Peyer's patch (tissue), 4 donors: ENCODE measurements at regions not wholly inside any gene's neighbourhood (a gene's known extent, or its start where the extent isn't known, plus 50 kb on each side); places are given as distances from the start of the nearest gene placed in this dataset.

Experiments
- DNase-seq, 3 donors: peaks; one replicate each; pipeline ENCODE4 v3.0.0-alpha.2; 2017 to 2019
- H3K27ac ChIP-seq, 4 donors: fragments of 200-600 bp; sonication (generic); one replicate each; pipeline ENCODE4 v1.5.1; 2016 to 2019
- H3K27me3 ChIP-seq, 2 donors: fragments of 200-600 bp; sonication (generic); one replicate each; pipeline ENCODE4 v1.5.1; 2019
- H3K36me3 ChIP-seq, 3 donors: fragments of 200-600 bp; sonication (generic); one replicate each; pipeline ENCODE4 v1.5.1; 2016 to 2019
- H3K4me1 ChIP-seq, 4 donors: fragments of 200-600 bp; sonication (generic); one replicate each; pipeline ENCODE4 v1.5.1; 2016 to 2019
- H3K4me3 ChIP-seq, 4 donors: fragments of 200-600 bp; sonication (generic); 1 replicate in 3 of 4; 2 replicates in 1 of 4; pipeline ENCODE4 v1.5.1; 2016 to 2019; ENCODE audit warnings: mild to moderate bottlenecking in 1 of 4
- H3K9me3 ChIP-seq, 4 donors: fragments of 200-600 bp; sonication (generic); one replicate each; pipeline ENCODE4 v1.5.1; 2016 to 2019; ENCODE audit warnings: mild to moderate bottlenecking in 1 of 4
- CTCF ChIP-seq, 6 experiments: fragments of 450-650 bp in 4 of 6; fragments of 200-600 bp in 2 of 6; sonication (generic) in 1 of 6; IDR thresholded peaks; one replicate each; pipeline ENCODE4 v1.5.1; 2017 to 2019; ENCODE audit warnings: antibody characterized with exemption in 6 of 6, mild to moderate bottlenecking in 3 of 6, moderate library complexity in 1 of 6
- POLR2A ChIP-seq, 2 donors: fragments of 450-650 bp; IDR thresholded peaks; one replicate each; pipeline ENCODE4 v1.5.1; 2017; ENCODE audit warnings: antibody characterized with exemption in 2 of 2, mild to moderate bottlenecking in 2 of 2, moderate library complexity in 2 of 2

- H3K4me3 ChIP-seq, result no peak overlapping the region
- TF ChIP-seq CTCF (IDR thresholded peaks at IDR 0.05) (no peak), POLR2A (IDR thresholded peaks at IDR 0.05) (no peak)
- no peaks in the 10 kb centered on the region for H3K36me3 ChIP-seq
- DNase-seq, result no peak
- no peaks in the 10 kb centered on the region for H3K9me3 ChIP-seq
- no peak overlapping the region for H3K27ac ChIP-seq
- H3K4me1 ChIP-seq, result no peaks in the 10 kb centered on the region
- no peaks in the 10 kb centered on the region for H3K27me3 ChIP-seq
These were observed 85.2 kb upstream of the PCDH8 start for GRCh38 chr13:52933547-52934210.

GRCh38 chr13:52933099-52933498 is 84.7 kb upstream of the PCDH8 start:
- no peaks in the 10 kb centered on the region for H3K9me3 ChIP-seq
- no peaks in the 10 kb centered on the region for H3K27me3 ChIP-seq
- H3K36me3 ChIP-seq, result no peaks in the 10 kb centered on the region
- DNase-seq, result no peak
- H3K4me1 ChIP-seq, result no peaks in the 10 kb centered on the region
- H3K27ac ChIP-seq, result no peak overlapping the region
- TF ChIP-seq POLR2A (IDR thresholded peaks at IDR 0.05) (no peak), CTCF (IDR thresholded peaks at IDR 0.05) (no peak)
- no peak overlapping the region for H3K4me3 ChIP-seq

GRCh38 chr13:52932649-52933048 is 84.2 kb upstream of the PCDH8 start:
- Histone ChIP-seq H3K4me3 (no peak overlapping the region), H3K27me3 (no peaks in the 10 kb centered on the region), H3K4me1 (no peaks in the 10 kb centered on the region), H3K36me3 (no peaks in the 10 kb centered on the region), H3K27ac (no peak overlapping the region), H3K9me3 (no peaks in the 10 kb centered on the region)
- TF ChIP-seq POLR2A (IDR thresholded peaks at IDR 0.05) (no peak), CTCF (IDR thresholded peaks at IDR 0.05) (no peak)
- DNase-seq, result no peak

GRCh38 chr13:52931539-52932431 is 83.3 kb upstream of the PCDH8 start:
- Histone ChIP-seq H3K9me3 (no peaks in the 10 kb centered on the region), H3K27ac (no peak overlapping the region), H3K36me3 (no peaks in the 10 kb centered on the region)

GRCh38 chr13:52931131-52931530 is 82.7 kb upstream of the PCDH8 start:
- H3K36me3 ChIP-seq, result no peaks in the 10 kb centered on the region
- TF ChIP-seq POLR2A (IDR thresholded peaks at IDR 0.05) (no peak), CTCF (IDR thresholded peaks at IDR 0.05) (no peak)
- no peak overlapping the region for H3K4me3 ChIP-seq
- H3K4me1 ChIP-seq, result no peaks in the 10 kb centered on the region
- no peak for DNase-seq
- H3K27ac ChIP-seq, result no peak overlapping the region
- H3K27me3 ChIP-seq, result no peaks in the 10 kb centered on the region
- no peaks in the 10 kb centered on the region for H3K9me3 ChIP-seq

More at GRCh38 chr13:52931539-52932431, 83.3 kb upstream of the PCDH8 start:
- Histone ChIP-seq H3K4me1 (no peaks in the 10 kb centered on the region), H3K4me3 (no peak overlapping the region), H3K27me3 (no peaks in the 10 kb centered on the region)
- no peak for TF ChIP-seq POLR2A (IDR thresholded peaks at IDR 0.05)
- no peak for TF ChIP-seq CTCF (IDR thresholded peaks at IDR 0.05)
- DNase-seq, result no peak
